ENCODE measurements at regions not wholly inside any gene's neighbourhood (a gene's known extent, or its start where the extent isn't known, plus 50 kb on each side); places are given as distances from the start of the nearest gene placed in this dataset.

- no peak for DNase-seq
These were observed 53.7 kb upstream of the TRAK1 start for GRCh38 chr3:42037318-42037945.

DNA sequence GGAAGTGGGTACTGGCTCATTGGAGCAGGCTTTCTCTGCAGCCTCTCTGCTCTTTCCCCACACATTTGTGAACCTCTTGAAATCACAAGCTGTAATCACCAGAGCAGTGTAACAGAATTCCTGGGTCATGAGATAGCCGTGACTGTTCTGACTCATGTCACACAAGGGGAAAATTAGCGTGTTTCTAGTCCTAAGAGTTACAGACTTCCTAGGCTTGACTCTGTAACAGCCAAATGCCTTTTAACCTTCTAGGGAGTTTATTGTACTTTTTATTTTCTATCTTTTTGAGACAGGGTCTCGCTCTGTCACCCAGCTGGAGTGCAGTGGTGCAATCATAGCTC, 54.7 kb upstream of the TRAK1 start:
- no peak for DNase-seq

GRCh38 chr3:42035816-42036482, 55.2 kb upstream of the TRAK1 start:
- no peak for DNase-seq

- DNase-seq, result no peak
These were observed 56.1 kb upstream of the TRAK1 start for GRCh38 chr3:42035007-42035406.

GRCh38 chr3:42033741-42034140, 57.4 kb upstream of the TRAK1 start:
- DNase-seq, result no peak

DNA sequence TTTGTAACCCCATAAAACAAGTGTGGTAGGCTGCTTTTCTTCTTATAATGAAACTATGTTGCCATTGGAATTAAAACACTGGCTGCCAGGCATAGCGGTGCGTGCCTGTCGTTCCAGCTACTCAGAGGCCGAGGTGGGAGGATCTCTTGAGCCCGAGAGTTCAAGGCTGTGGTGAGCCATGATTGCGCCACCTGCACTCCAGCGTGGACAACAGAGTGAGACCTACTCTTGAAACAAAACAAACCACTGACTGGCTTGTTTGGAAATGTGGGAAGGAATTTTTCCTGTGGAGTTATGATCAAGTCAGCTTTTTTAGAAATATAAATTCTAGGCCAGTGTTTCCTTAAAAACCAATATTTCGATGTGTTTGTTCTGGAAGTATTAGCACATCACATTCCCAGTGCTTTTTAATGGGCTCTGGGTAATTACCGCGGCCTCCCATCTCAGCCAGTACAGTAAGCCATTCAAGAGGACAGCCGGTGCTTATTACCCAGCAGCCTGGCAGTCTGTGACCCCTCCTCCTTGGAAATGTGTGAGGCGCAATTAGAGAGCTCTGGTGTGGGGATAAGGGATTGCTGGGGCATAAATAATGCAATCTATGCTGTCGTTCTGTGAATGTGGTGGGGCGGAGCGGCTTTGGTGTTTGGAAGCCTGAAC, 58.3 kb upstream of the TRAK1 start:
- no peak for DNase-seq

DNA sequence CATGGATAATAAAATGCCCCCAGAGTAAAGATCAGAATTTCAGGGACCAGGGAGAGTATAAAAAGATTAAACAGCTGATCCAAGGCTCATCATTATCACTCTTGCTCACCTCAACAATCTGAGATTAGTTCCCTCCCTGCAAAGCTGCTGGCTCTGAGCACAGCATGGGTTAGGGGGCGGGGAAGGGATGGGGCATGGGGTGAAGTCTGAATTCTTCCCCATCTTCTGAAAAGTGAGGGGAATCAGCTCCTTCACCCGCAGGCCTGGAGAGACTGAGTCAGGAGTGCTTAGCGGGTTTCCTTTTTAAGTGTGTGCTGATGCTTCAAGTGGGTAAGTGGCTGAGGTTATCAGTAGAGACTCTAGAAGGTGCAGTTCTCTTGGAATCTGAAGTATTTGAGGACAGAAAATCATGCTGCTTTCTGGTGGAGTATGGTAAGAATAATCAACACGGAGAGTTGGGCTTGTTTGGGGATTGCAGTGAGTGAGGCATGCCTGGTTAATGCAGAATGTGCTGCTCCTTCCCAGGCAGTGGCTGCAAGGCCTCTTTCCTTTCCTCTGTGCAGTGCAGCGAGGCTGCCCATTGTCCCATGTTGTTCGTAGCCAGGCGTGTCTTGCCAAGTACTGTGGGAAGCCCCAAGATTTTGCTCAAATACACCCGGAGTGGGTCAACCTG, 59.2 kb upstream of the TRAK1 start:
- no peak for DNase-seq

DNA sequence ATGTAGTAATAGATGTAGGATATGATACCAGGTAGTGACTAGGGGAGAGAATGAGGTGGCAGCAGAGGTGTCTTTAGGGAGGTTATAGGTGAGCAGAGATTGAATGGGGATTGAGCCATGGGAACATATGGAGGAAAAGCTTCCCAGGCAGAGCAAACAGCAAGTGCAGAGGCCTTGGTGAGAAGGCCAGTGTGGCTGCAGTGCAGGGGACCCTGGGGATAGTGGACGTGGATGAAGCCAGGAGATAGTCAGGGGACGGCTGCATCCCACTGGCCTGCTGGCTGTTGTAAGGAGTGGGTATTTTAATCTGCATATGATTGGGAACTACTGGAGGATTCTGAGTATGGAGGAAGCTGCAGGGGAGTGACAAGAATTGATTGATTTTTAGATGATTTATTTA, 62.7 kb upstream of the TRAK1 start:
- DNase-seq, result no peak

DNA sequence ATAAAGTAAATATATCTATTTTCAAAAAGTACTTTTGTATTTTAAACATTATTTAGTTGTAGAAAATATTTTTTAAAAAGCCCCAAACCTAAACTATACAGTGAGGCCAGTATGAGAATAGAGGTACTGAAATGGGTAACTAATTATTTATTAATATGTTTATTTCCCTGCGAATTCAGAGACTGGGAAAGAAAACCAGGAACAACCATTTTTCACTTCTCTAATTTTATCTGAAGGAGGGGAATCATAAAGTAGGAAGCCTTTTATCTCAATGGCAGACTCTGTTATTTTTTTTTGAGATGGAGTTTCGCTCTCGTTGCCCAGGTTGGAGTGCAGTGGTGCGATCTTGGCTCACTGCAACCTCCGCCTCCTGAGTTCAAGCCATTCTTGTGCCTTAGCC, 63.6 kb upstream of the TRAK1 start:
- no peak for DNase-seq

DNA sequence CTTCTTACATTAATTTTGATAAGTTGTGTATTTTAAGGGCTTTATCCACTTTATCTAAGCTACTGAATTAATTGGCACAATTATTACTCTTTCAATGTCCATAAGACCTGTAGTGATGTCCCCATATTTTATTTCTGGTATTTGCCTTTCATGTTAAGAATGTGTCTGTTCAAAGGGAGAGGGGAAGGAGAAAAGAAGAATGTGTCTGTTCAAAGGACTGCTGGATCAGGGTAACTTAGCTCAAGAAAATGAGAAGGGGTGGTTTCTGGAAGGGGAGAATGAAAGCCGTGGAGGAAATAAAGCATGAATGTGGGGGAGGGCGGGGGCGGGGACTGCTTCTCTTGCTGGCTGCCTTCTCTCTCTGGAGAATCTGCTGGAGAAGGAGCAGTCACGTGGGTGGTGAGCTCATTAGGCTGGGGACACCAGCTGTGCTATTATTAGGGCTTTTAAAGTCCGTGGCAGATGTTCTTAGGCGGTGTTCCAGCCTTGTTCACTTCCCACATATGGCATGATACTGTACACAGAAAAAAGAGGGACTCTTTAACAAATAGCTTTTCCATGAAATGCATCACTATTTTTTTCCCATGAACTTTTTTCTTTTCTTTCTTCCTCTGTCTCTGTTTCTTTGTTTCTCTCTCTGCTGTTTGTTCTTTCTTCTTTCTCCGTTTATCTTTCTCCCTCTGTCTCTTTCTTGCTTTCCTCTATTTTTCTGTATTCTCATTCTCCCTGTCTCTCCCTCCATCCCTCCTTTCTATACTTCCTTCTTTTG, 63.7 kb upstream of the ULK4 start:
- no peak for DNase-seq

GRCh38 chr3:42024591-42025351, 62.9 kb upstream of the ULK4 start:
- DNase-seq, result no peak

DNA sequence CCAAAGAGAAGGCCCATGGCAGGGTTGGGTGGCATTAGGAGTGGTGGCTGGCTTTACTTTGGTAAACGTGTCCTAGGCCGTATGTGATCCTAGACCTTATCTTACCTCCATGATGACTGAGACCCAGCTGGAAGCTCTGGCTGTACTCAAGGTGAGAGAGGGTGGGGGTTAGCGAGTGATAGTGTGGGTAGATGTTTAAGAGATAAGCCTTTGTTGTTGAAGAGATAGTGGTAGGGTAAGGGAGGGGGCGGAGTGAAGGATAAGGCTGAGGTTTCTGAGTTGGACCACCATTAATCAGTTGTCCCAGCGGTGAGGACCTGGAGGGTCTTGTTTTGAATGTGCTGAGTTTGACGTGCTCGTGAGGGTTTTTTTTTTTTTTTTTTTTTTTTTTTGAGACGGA, 61.5 kb upstream of the ULK4 start:
- DNase-seq, result no peak

- DNase-seq, result no peak
These were observed 60.5 kb upstream of the ULK4 start for GRCh38 chr3:42022355-42022754.

DNA sequence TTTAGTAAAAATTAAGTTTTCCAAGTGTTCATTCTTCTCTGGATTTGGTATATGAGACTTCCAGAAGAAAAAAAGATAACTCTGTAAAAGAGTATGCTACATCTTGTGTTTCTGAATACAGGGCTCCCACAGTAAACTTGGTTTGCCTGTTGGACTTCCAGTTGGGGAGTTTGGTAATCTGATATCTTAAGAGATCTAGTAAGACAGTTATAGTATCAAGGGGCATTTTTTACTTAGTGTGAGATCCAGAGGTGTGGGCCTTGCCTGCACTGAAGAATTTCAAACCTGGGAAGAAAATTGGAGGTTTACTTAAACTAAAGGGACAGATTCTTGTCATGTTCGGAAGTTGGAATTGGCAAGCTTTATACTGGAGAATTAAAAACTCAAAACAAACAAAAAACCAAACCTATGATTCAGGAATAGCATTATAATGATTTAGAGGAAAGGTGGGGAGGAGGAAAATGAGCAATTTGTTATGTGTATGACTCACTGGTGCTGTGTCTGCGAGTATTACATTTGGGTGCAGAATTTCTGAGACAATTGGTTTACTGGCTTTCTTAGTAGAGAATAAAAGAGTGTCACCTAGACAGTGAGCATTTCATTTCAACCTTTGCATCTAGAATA, 58.9 kb upstream of the ULK4 start:
- DNase-seq, result no peak

DNA sequence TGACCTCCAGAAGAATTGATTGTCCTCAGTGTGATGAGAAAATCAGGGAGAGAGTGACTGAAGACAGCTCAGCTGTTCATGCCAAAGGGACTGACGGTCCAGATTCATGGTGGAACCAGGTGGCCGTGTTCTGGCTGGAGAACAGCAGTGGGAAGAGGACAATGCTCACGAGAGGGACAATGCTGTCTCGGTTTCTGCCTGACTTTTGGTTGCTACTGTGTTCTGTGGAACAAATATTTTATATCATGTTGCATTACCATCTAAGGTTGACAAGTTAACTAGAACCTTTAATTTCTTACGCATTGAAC, 58.0 kb upstream of the ULK4 start:
- DNase-seq, result no peak

DNA sequence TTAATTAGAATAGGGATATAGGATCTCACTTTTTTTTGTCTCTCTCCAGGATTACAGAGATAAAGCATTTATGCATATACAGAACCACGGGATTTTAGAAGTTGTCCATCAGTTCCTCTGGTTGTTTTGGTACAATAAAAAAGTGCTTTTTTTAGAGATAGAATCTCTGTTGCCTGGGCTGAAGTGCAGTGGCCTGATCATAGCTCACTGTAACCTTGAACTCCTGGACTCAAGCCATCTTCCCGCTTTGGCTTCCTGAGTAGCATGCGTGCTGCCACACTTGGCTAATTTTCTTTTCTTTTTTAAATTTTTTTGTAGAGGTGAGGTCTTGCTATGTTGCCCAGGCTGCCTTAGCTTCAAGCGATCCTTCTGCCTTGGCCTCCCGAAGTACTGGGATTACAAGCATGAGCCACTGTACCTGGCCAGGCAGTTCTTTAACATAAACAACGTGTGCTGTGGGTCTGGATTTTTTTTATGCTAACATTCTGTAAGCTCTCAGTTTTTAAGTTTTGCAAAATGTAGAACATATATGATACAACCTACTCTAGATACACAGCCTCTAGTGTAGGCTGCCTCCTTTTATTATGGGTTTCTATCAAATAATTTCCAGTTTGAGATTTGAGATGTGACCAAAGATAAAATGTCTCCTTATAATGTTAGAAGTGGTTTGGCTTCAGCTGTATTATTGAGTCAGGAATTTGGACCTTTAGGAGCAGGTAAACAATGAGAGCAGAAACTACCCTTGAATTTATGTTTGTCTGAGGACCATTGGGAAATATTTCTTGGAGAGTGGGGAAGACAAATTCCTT, 57.4 kb upstream of the ULK4 start:
- no peak for DNase-seq

DNA sequence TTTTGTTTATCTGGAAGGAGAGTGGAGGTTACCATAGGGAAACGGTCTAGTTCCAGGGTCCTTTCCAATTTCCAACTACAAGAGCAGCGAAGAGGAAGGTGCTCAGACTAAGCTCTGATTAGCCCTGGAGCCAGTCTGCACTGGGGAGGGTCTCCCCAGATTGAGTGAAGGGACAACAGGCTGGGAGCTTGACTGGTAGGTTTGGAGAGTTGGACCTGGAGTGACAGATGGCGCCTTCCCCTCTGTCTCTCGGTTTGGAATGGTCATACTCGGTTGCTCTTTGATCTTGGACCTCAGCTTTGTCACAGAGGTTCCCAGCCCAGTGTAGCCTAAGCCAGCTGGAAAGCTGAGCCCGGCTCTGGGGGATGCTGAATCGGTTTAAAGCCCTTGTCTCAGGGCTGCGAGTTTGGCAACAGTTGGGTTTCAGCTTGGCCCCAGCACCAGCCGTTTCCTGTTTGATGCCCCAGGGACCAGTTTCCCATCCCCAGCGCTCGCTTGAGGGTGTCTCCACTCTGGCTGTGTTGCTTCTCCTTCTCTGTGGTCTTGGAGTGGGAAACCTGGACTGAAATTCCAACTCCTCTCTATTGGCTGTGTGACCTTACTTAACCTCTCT, 53.1 kb upstream of the ULK4 start:
- no peak for DNase-seq

DNA sequence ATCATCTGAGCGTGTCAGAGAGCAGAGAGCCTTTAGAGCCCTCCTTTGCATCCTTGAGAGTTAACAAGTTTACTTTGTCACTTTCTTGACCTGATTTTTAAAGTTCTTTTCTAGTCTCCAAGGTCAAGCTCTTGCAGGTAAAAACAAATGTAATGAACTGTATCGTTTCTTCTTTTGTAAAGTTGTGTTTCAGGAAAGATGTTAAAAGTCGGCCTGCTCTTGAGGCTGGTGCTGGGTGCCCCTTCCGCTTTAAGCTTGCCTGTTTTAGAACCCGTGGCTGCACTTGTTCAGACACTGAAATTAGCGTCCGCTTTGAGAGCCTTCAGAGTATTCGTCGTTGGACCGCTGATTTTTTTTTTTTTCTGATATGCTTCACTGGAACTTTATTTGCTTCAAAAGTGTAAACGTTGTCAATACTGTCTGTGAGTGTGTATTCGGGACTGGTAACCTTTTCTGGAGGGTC, 52.6 kb upstream of the ULK4 start:
- DNase-seq, result no peak

DNA sequence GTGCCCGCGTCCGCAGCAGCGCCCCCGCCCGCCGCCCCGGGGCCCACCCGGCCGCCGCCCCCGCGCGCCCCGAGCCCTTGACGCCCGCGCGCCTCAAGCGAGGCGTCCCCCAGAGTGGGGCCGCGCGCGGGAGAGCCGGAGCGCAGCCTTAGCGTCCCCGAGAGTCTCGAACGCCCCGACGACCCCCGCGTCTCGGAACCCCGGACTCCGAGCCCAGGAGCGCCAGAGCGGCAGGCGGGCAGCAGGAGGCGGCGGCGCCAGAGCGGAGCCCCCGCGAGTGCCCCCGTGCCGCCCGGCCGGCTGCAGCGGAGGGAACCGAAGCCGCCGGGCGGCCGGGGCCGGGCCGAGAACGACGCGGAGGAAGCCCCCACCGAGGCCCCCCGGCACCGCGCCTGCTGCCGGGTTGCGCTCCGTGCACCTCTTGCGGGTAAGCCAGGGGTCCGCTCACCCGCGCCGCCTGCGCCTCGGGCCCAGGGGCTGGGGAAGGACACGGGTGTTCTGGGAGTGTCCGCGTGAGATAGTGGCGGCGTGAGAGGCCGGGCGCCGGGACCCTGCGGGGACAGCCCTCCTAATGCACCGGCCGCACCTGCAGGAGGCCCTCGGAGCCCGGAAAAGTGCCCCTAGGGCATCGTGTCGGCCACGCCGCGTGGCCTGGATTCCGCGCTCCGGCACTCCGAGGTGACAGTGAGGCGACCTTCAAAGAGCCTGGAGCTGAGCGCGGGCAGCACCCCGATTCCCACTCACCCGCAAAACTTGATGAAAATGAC, 52.0 kb upstream of the ULK4 start:
- peak; percentile 12 for DNase-seq

Data from activated CD4-positive, alpha-beta T cell treated with anti-CD3 and anti-CD28 coated beads, Interleukin-2, amount 50 U/mL, for 1 hour (primary cell).